ENCODE measurements at regions not wholly inside any gene's neighbourhood (a gene's known extent, or its start where the extent isn't known, plus 50 kb on each side); places are given as distances from the start of the nearest gene placed in this dataset.

GRCh38 chr13:89943139-89943538, 1404.3 kb upstream of the MIR17HG start:
- DNase-seq: no peak

GRCh38 chr13:89950225-89950624, 1397.3 kb upstream of the MIR17HG start:
- DNase-seq: no peak

GRCh38 chr13:89951341-89951740, 1396.1 kb upstream of the MIR17HG start:
- no peak for DNase-seq

DNA sequence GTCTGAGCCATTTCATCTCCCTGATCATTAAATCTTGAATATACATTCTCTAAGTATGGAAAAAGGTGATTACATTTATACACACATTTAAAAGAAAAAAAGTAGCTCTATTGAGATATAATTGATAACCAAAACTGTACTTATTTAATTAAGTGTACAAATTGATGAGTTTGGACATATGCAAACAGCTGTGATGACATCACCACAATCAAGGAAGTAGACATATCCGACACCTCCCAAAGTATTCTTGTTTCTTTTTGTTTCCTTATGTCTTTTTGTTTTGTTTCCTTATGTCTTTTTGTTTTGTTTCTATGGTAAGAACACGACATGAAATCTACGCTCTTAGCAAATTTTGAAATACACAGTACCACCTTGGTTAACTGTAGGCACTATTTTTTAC, 1393.9 kb upstream of the MIR17HG start:
- DNase-seq: no peak

- no peak for DNase-seq
Measured at GRCh38 chr13:89955773-89956172, 1391.7 kb upstream of the MIR17HG start.

GRCh38 chr13:89959074-89959473, 1388.4 kb upstream of the MIR17HG start:
- DNase-seq: no peak

DNA sequence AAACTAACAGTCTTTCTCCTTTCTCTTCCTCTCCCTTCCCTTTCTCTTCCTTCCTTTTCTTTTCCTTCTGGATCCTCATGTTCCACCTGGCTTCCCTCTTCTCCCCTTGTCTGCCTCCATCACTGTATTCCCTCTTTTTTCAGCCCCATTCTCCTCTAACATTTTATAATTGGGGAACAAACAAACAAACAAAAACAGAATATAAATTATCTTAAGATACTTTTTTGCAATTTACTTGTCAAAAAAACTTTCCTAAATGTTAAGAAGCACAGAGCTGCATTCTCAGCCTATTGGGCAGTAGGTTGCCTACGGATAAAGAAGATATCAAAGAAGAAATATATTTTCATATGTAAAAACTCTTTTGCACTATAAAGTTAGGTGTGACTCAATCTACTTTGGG, 1382.2 kb upstream of the MIR17HG start:
- no peak for DNase-seq

- DNase-seq: no peak
Measured at GRCh38 chr13:89966524-89966923, 1381.0 kb upstream of the MIR17HG start.

- DNase-seq: no peak
Measured at GRCh38 chr13:89967701-89968100, 1379.8 kb upstream of the MIR17HG start.

- DNase-seq: no peak
Measured at GRCh38 chr13:89968470-89968869, 1379.0 kb upstream of the MIR17HG start.

- no peak for DNase-seq
Measured at GRCh38 chr13:89970353-89970709, 1377.2 kb upstream of the MIR17HG start.

GRCh38 chr13:89977203-89977602, 1370.3 kb upstream of the MIR17HG start:
- no peak for DNase-seq

DNA sequence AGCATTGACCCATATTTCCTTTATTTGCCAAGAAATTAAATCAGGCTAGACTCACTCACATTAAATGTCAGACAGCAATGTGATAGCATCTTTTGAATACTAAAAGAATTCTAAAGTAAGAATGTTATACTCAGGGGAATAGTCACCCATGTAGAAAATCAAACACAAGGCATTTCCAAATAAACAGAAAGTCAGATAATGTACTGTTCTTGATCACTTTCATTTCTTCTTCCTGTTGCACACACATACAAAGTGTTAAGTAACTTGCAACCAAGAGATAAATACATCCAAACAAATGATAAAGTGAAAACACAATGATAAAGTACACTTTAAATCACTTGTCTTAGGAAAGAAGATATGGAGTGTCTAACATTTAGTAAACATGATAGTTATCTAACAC, 1366.6 kb upstream of the MIR17HG start:
- DNase-seq: no peak

DNA sequence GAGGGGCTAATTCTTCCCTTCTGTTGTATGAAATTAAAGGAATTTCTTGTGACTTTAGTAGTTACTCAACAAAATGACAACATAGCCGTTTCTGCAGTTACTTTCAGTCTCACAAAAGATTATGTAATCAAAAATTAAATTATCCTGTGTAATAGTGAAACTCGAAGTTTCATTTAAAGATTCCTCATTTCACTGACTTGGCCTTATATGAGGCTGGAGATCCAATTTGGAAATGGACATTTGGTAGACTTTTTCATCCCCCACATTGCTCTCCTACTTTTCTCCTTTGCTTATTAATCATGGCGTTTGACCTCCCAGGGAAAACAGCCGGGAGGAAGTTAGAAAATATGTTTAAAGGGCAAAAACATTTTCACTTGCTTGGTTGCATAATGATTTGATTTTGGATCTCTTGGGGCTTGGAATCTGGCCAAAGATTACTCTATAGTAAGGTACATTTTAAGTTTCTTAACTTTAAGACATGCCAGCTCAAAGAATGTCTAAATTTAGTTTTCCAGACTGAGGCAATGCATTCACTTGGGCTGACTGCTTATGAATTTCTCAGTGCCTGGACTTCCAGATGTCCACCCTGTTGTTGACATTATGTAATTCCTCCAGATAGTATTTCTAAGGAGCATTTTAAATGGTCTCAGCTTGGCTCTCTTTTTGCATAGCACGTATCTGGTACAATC, 1364.9 kb upstream of the MIR17HG start:
- DNase-seq: no peak

DNA sequence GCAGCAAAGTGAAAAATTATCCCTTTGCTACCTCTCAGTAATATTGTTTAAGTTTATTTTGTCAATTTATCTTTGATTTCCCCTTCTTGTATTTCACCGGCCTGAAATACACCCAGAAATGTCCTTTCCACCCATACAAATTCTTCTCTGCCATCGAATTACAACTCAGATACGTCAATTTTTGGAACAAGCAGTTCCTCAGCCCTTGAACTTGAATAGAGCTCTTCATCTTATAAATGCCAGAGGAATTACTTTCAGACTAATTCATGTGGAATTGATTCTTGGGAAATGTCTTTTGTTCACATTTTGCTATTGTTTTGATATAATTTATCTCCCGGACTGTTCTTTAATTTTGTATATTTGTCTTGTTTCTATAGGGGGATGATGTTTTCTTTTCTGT, 1359.3 kb upstream of the MIR17HG start:
- DNase-seq: no peak

GRCh38 chr13:90003566-90003965, 1343.9 kb upstream of the MIR17HG start:
- no peak for DNase-seq

GRCh38 chr13:90008707-90009149, 1338.8 kb upstream of the MIR17HG start:
- DNase-seq: no peak

GRCh38 chr13:90014038-90014437, 1333.4 kb upstream of the MIR17HG start:
- DNase-seq: no peak

DNA sequence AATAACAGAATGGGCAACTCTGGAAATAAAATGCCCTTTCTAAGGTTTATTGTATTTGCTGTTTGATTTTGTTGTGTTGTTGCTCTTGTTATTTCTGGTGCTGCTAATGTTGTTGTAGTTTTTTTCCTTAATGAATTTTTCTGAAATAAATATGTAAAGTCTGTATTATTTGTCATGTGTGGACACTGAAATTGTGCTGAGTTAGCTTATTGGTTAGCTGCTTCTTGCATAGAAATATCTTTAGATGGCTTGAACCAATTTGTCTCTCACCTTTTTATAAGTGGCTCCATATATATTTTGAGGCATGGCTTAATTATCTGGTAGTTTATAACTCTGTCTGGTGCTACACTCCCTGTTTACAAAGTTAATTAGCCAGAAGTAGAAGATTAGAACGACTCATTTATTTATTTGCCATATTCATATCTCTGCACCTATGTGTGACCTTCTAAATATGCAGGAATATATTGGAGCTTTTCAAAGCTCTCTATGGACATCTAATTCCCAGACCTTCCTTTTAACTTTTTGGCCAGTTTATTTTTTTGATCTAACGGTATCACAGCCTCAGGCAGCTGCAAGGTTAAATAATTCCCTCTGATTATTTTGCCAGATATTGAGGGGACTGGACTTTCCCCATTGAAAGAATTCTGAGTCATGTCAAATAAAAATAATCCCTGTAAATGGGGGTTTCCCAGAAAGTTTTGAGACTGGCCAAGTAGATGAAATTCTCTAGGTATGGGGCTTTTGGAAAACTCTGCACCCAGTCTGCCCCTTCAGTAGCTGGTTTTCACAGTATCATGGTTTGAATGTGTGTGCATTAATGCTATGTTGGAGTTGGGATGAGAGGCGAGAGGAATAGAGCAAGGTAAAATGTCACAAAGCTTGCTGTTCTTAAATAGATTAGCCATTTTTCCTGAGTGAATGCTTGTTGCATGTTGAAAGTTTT, 1331.7 kb upstream of the MIR17HG start:
- DNase-seq: no peak

DNA sequence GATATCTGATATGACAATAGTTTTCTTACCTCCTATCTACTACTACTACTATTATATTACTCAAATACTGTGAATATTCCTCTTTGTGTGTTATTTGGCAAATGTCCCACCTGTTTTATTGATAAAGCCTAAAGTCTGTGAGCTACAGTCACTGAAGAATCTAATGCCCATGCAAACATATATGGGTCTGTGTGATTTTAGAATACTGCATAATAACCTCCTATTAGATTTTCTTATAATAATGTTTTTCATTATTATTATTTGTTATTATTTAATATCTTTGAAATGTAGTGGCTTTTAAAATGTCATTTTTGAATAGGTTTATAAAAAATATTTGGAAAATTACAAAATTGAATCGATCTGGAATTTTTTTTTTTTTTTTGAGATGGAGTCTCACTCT, 1330.8 kb upstream of the MIR17HG start:
- DNase-seq: no peak

DNA sequence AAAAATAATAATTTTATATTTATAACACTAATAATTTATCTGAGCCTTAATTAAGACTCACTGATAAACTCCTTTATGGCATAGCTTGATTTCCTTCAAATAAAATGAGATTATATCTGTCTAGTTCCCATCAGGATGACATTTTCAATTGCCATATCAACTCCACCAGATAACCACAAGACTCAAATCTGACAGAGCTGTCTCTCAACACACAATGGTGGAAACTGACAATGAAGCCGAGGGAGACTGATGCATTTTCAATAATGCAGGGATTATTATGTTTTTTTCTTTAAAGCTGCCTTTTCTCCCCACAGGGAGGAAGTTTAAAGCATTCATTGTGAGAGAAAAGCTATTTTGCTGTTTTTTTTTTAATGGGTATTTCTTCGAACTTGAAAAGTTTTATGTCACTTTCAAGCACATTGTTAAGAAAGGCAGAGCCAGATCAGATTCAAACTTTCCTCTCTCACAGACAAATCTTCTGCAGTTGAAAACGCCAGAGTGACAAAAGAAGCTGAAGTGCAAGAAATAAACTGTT, 1326.9 kb upstream of the MIR17HG start:
- DNase-seq: no peak

DNA sequence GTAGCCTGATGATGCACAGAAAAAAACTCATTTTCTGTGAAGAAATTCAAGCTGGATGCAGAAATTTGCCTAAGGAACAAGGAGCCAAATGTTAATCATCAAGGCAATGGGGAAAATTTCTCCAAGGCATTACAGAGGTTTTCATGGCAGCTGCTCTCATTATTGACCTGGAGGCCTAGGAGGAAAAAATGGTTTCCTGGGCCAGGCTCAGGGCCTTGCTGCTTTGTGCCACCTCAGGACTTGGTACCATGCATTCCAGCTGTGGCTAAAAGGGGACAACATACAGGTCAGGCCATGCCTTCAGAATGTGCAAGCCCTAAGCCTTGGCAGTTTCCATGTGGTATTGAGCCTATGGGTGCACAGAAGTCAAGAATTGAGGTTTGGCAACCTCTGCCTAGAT, 1320.1 kb upstream of the MIR17HG start:
- no peak for DNase-seq

- DNase-seq: no peak
Measured at GRCh38 chr13:90032313-90032712, 1315.2 kb upstream of the MIR17HG start.

All from activated T-cell treated with anti-CD3 and anti-CD28 coated beads for 4 hours (primary cell).